ENCODE measurements at regions not wholly inside any gene's neighbourhood (a gene's known extent, or its start where the extent isn't known, plus 50 kb on each side); places are given as distances from the start of the nearest gene placed in this dataset.

GRCh38 chr13:67769987-67770341, 539.8 kb upstream of the PCDH9 start:
- no peaks in the 10 kb centered on the region for H3K27me3 ChIP-seq (ENCODE audit: low read depth)
- no peak for TF ChIP-seq CTCF (IDR thresholded peaks at IDR 0.05; ENCODE audit: borderline replicate concordance)
- H3K36me3 ChIP-seq, result no peaks in the 10 kb centered on the region
- H3K4me1 ChIP-seq, result no peaks in the 10 kb centered on the region
- H3K27ac ChIP-seq (replicated peaks), result no peak overlapping the region
- intact Hi-C loops (cut with micrococcal nuclease), result no loop called here
- no peak overlapping the region for H3K4me3 ChIP-seq
- peaks cover 26% of the 10 kb centered on the region for H3K9me3 ChIP-seq (replicated peaks)
- DNase-seq, result no peak

GRCh38 chr13:67769063-67769986, 539.2 kb upstream of the PCDH9 start:
- Histone ChIP-seq H3K4me1 (no peaks in the 10 kb centered on the region), H3K27me3 (ENCODE audit: low read depth) (no peaks in the 10 kb centered on the region), H3K4me3 (no peak overlapping the region), H3K27ac (replicated peaks) (no peak overlapping the region), H3K9me3 (replicated peaks) (peaks cover 26% of the 10 kb centered on the region), H3K36me3 (no peaks in the 10 kb centered on the region)
- TF ChIP-seq CTCF (IDR thresholded peaks at IDR 0.05; ENCODE audit: borderline replicate concordance), result no peak
- intact Hi-C loops (cut with micrococcal nuclease), result no loop called here
- DNase-seq, result no peak

GRCh38 chr13:67763984-67764383, 533.8 kb upstream of the PCDH9 start:
- H3K9me3 ChIP-seq (replicated peaks), result peaks cover 9% of the 10 kb centered on the region
- DNase-seq, result no peak
- TF ChIP-seq CTCF (IDR thresholded peaks at IDR 0.05; ENCODE audit: borderline replicate concordance), result no peak
- no peaks in the 10 kb centered on the region for H3K36me3 ChIP-seq
- no peaks in the 10 kb centered on the region for H3K27me3 ChIP-seq (ENCODE audit: low read depth)
- H3K4me1 ChIP-seq, result no peaks in the 10 kb centered on the region
- no peak overlapping the region for H3K27ac ChIP-seq (replicated peaks)
- H3K4me3 ChIP-seq, result no peak overlapping the region
- intact Hi-C loops (cut with micrococcal nuclease), result no loop called here

GRCh38 chr13:67763384-67763783, 533.2 kb upstream of the PCDH9 start:
- Histone ChIP-seq H3K9me3 (replicated peaks) (peaks cover 9% of the 10 kb centered on the region), H3K36me3 (no peaks in the 10 kb centered on the region), H3K4me3 (no peak overlapping the region), H3K4me1 (no peaks in the 10 kb centered on the region), H3K27me3 (ENCODE audit: low read depth) (no peaks in the 10 kb centered on the region), H3K27ac (replicated peaks) (no peak overlapping the region)
- TF ChIP-seq CTCF (IDR thresholded peaks at IDR 0.05; ENCODE audit: borderline replicate concordance), result no peak
- intact Hi-C loops (cut with micrococcal nuclease), result no loop called here
- DNase-seq, result no peak

GRCh38 chr13:67758975-67759374, 528.8 kb upstream of the PCDH9 start:
- H3K4me1 ChIP-seq, result no peaks in the 10 kb centered on the region
- no peak overlapping the region for H3K27ac ChIP-seq (replicated peaks)
- H3K27me3 ChIP-seq (ENCODE audit: low read depth), result no peaks in the 10 kb centered on the region
- no peak for TF ChIP-seq CTCF (IDR thresholded peaks at IDR 0.05; ENCODE audit: borderline replicate concordance)
- no peak for DNase-seq
- H3K9me3 ChIP-seq (replicated peaks), result peaks cover 4% of the 10 kb centered on the region
- H3K36me3 ChIP-seq, result no peaks in the 10 kb centered on the region
- intact Hi-C loops (cut with micrococcal nuclease), result no loop called here
- no peak overlapping the region for H3K4me3 ChIP-seq
